Kidney tubule cell (primary cell): ENCODE measurements at regions not wholly inside any gene's neighbourhood (a gene's known extent, or its start where the extent isn't known, plus 50 kb on each side); places are given as distances from the start of the nearest gene placed in this dataset.
A peak's percentile ranks its signal among the peaks of the same experiment; 100 is the strongest.
"Not testable (repeated sequence)": the region's sequence is repeated elsewhere in the genome, so short reads cannot be mapped to it uniquely, and the experiment has no call there.

Experiments used
- DNase-seq: peaks from one replicate; pipeline ENCODE4 v3.0.0-alpha.2; 2018; ENCODE audit warnings: low spot score

- DNase-seq, result peak; percentile 65
Observed at GRCh38 chr6:946546-946945, 253.6 kb upstream of the EXOC2 start.

GRCh38 chr6:939526-940252 is 246.8 kb upstream of the EXOC2 start:
- DNase-seq, result peak; percentile 28

- no peak for DNase-seq
Observed at GRCh38 chr6:938916-939315, 246.0 kb upstream of the EXOC2 start.

GRCh38 chr6:938271-938905 is 245.4 kb upstream of the EXOC2 start:
- no peak for DNase-seq

GRCh38 chr6:935582-935981 is 242.6 kb upstream of the EXOC2 start:
- no peak for DNase-seq

- DNase-seq, result no peak
Observed at GRCh38 chr6:934686-935085, 241.7 kb upstream of the EXOC2 start.

GRCh38 chr6:931919-932318 is 239.0 kb upstream of the EXOC2 start:
- DNase-seq, result not testable (repeated sequence)

- no peak for DNase-seq
Observed at GRCh38 chr6:927157-927556, 234.2 kb upstream of the EXOC2 start.

- DNase-seq, result peak; percentile 8
Observed at GRCh38 chr6:925656-926213, 232.8 kb upstream of the EXOC2 start.

GRCh38 chr6:924661-925060 is 231.7 kb upstream of the EXOC2 start:
- DNase-seq, result no peak

GRCh38 chr6:921400-921799 is 228.5 kb upstream of the EXOC2 start:
- no peak for DNase-seq

GRCh38 chr6:920512-920911 is 227.6 kb upstream of the EXOC2 start:
- DNase-seq, result no peak

GRCh38 chr6:919500-919899 is 226.6 kb upstream of the EXOC2 start:
- DNase-seq, result no peak

GRCh38 chr6:917939-918338 is 225.0 kb upstream of the EXOC2 start:
- no peak for DNase-seq

- DNase-seq, result no peak
Observed at GRCh38 chr6:917296-917695, 224.4 kb upstream of the EXOC2 start.

GRCh38 chr6:916131-916530 is 223.2 kb upstream of the EXOC2 start:
- no peak for DNase-seq

- DNase-seq, result peak; percentile 62
Observed at GRCh38 chr6:912871-913835, 220.2 kb upstream of the EXOC2 start.

GRCh38 chr6:907928-908327 is 215.0 kb upstream of the EXOC2 start:
- DNase-seq, result no peak

GRCh38 chr6:906920-907319 is 214.0 kb upstream of the EXOC2 start:
- no peak for DNase-seq

GRCh38 chr6:905556-905955 is 212.6 kb upstream of the EXOC2 start:
- no peak for DNase-seq

- DNase-seq, result no peak
Observed at GRCh38 chr6:904994-905393, 212.1 kb upstream of the EXOC2 start.

GRCh38 chr6:903761-904160 is 210.8 kb upstream of the EXOC2 start:
- DNase-seq, result peak; percentile 50
